Liver (tissue), 8 donors: ENCODE measurements at regions not wholly inside any gene's neighbourhood (a gene's known extent, or its start where the extent isn't known, plus 50 kb on each side); places are given as distances from the start of the nearest gene placed in this dataset.

Source experiments
- DNase-seq: peaks from one replicate; pipeline ENCODE4 v3.0.0-alpha.2; 2017; ENCODE audit warnings: low spot score
- H3K27ac ChIP-seq, 2 donors: one replicate each; pipeline ENCODE4 v1.7.0; 2013; ENCODE audit warnings: inconsistent platforms in 2 of 2, low read length in 2 of 2, control low read depth in 1 of 2, low read depth in 1 of 2, mild to moderate bottlenecking in 1 of 2
- H3K27me3 ChIP-seq, 4 donors: one replicate each; pipeline versions ENCODE4 v1.6.1 to v1.7.0; 2013; ENCODE audit warnings: low read length in 3 of 4, inconsistent platforms in 1 of 4, mild to moderate bottlenecking in 1 of 4, moderate library complexity in 1 of 4; ENCODE audit not compliant: control insufficient read depth in 4 of 4, insufficient read depth in 4 of 4
- H3K36me3 ChIP-seq, 4 donors: one replicate each; pipeline versions ENCODE4 v1.6.1 to v1.7.0; 2013; ENCODE audit warnings: low read length in 3 of 4, mild to moderate bottlenecking in 3 of 4, low read depth in 1 of 4, moderate library complexity in 1 of 4; ENCODE audit not compliant: control insufficient read depth in 4 of 4, insufficient read depth in 3 of 4
- H3K4me1 ChIP-seq, 4 donors: one replicate each; pipeline versions ENCODE4 v1.6.1 to v1.7.0; 2013; ENCODE audit warnings: low read length in 3 of 4, mild to moderate bottlenecking in 3 of 4, moderate library complexity in 1 of 4; ENCODE audit not compliant: control insufficient read depth in 4 of 4, insufficient read depth in 4 of 4
- H3K4me3 ChIP-seq, 3 donors: one replicate each; pipeline versions ENCODE4 v1.6.1 to v1.7.0; 2013; ENCODE audit warnings: low read length in 3 of 3, control low read depth in 1 of 3, low read depth in 1 of 3, mild to moderate bottlenecking in 1 of 3
- H3K9ac ChIP-seq, 2 donors: one replicate each; pipeline ENCODE4 v1.7.0; 2013; ENCODE audit warnings: low read length in 2 of 2, mild to moderate bottlenecking in 2 of 2, moderate library complexity in 2 of 2, control low read depth in 1 of 2, low read depth in 1 of 2
- H3K9me3 ChIP-seq, 4 donors: one replicate each; pipeline versions ENCODE4 v1.6.1 to v1.7.0; 2013; ENCODE audit warnings: low read length in 3 of 4; ENCODE audit not compliant: control insufficient read depth in 4 of 4
- EGR1 ChIP-seq, 2 donors: IDR thresholded peaks; 2 replicates each; pipeline ENCODE4 v1.6.1; 2016 to 2018; ENCODE audit warnings: antibody characterized with exemption in 2 of 2, low read depth in 2 of 2
- FOXA1 ChIP-seq: IDR thresholded peaks from 2 replicates; pipeline ENCODE4 v1.6.1; 2016; ENCODE audit warnings: antibody characterized with exemption
- FOXA2 ChIP-seq: IDR thresholded peaks from 2 replicates; pipeline ENCODE4 v1.6.1; 2016; ENCODE audit warnings: antibody characterized with exemption
- GABPA ChIP-seq, 2 donors: IDR thresholded peaks in 1 of 2; conservative IDR thresholded peaks in 1 of 2; 2 replicates each; pipeline ENCODE4 v1.6.1; 2016; ENCODE audit warnings: antibody characterized with exemption in 2 of 2, mild to moderate bottlenecking in 1 of 2, moderate library complexity in 1 of 2
- HNF4A ChIP-seq, 2 donors: conservative IDR thresholded peaks; 2 replicates each; pipeline ENCODE4 v1.6.1; 2016; ENCODE audit warnings: antibody characterized with exemption in 2 of 2, mild to moderate bottlenecking in 2 of 2
- HNF4G ChIP-seq: IDR thresholded peaks from 2 replicates; pipeline ENCODE4 v1.6.1; 2016; ENCODE audit warnings: antibody characterized with exemption
- JUND ChIP-seq, 2 donors: IDR thresholded peaks; 2 replicates each; pipeline ENCODE4 v1.6.1; 2016; ENCODE audit warnings: antibody characterized with exemption in 2 of 2
- NR2F2 ChIP-seq: IDR thresholded peaks from 2 replicates; pipeline ENCODE4 v1.6.1; 2016; ENCODE audit warnings: antibody characterized with exemption
- RAD21 ChIP-seq, 2 donors: IDR thresholded peaks; 2 replicates each; pipeline ENCODE4 v1.6.1; 2016; ENCODE audit warnings: antibody characterized with exemption in 2 of 2, mild to moderate bottlenecking in 2 of 2
- RXRA ChIP-seq, 2 donors: IDR thresholded peaks; 2 replicates each; pipeline ENCODE4 v1.6.1; 2017 to 2018; ENCODE audit warnings: antibody characterized with exemption in 2 of 2, mild to moderate bottlenecking in 1 of 2
- SP1 ChIP-seq: IDR thresholded peaks from 2 replicates; pipeline ENCODE4 v1.6.1; 2018; ENCODE audit warnings: antibody characterized with exemption, mild to moderate bottlenecking
- TAF1 ChIP-seq: conservative IDR thresholded peaks from 2 replicates; pipeline ENCODE4 v1.6.1; 2016; ENCODE audit warnings: antibody characterized with exemption, mild to moderate bottlenecking
- YY1 ChIP-seq: IDR thresholded peaks from 2 replicates; pipeline ENCODE4 v1.6.1; 2016; ENCODE audit warnings: antibody characterized with exemption, mild to moderate bottlenecking
- whole genome bisulfite sequencing: extraction: QIAGEN DNeasy Blood & Tissue Kit; methylation state at CpG from one replicate; pipeline ENCODE4 v1.1.7; 2013; 5-methylcytosine and 5-hydroxymethylcytosine counted together
- TF ChIP-seq, protein P1 (sequence below): fragments of 150-350 bp; IDR thresholded peaks from 2 replicates; pipeline ENCODE4 v1.5.1; 2017; ENCODE audit warnings: improper control_type of control experiment, low read depth, low read length; ENCODE audit not compliant: missing input control
- TF ChIP-seq, protein P2 (sequence below): IDR thresholded peaks from 2 replicates; pipeline ENCODE4 v1.6.1; 2016; ENCODE audit warnings: antibody characterized with exemption
- TF ChIP-seq, protein P3 (sequence below): IDR thresholded peaks from 2 replicates; pipeline ENCODE4 v1.6.1; 2016; ENCODE audit warnings: antibody characterized with exemption
- TF ChIP-seq, protein P4 (sequence below): IDR thresholded peaks from 2 replicates; pipeline ENCODE4 v1.6.1; 2016; ENCODE audit warnings: antibody characterized with exemption, mild to moderate bottlenecking
- TF ChIP-seq, protein P5 (sequence below): IDR thresholded peaks from 2 replicates; pipeline ENCODE4 v1.6.1; 2016; ENCODE audit warnings: antibody characterized with exemption
- donor health status: healthy.
- donor health status: healthy.
- donor health status: healthy.
- donor health status: healthy.
- donor health status: healthy.

DNA sequence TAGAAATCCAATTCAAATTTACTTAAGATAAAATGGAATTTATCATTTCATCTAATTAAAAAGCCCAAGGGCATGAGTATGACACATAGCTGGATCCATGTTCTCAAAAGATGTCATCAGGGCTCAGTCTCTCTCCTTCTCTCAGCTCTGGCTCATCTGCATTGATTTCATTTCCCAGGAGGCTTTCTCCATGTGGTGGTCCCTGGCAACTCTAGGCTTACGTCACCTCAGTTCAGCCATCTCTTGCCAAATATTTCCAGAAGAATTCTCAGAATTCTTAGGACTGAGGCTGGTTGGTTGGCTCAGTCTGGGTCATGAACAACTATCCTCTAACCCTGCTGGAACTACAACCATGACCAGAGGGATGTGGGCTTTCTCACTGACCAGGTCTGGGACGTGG is 65.3 kb downstream of the FOS start:
- Histone ChIP-seq H3K9me3 (no peaks in the 10 kb centered on the region), H3K27ac (no peak overlapping the region), H3K27me3 (no peaks in the 10 kb centered on the region), H3K9ac (no peak overlapping the region), H3K4me1 (no peaks in the 10 kb centered on the region), H3K36me3 (no peaks in the 10 kb centered on the region), H3K4me3 (no peak overlapping the region)
- 96% methylated on average over 2 of the region's 2 CpGs for WGBS
- no peak for DNase-seq
- TF ChIP-seq, protein P1, sequence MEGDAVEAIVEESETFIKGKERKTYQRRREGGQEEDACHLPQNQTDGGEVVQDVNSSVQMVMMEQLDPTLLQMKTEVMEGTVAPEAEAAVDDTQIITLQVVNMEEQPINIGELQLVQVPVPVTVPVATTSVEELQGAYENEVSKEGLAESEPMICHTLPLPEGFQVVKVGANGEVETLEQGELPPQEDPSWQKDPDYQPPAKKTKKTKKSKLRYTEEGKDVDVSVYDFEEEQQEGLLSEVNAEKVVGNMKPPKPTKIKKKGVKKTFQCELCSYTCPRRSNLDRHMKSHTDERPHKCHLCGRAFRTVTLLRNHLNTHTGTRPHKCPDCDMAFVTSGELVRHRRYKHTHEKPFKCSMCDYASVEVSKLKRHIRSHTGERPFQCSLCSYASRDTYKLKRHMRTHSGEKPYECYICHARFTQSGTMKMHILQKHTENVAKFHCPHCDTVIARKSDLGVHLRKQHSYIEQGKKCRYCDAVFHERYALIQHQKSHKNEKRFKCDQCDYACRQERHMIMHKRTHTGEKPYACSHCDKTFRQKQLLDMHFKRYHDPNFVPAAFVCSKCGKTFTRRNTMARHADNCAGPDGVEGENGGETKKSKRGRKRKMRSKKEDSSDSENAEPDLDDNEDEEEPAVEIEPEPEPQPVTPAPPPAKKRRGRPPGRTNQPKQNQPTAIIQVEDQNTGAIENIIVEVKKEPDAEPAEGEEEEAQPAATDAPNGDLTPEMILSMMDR, result no peak
- no peak for TF ChIP-seq SP1
- TF ChIP-seq HNF4A (conservative IDR thresholded peaks at IDR 0.05), result no peak
- TF ChIP-seq NR2F2, result no peak
- no peak for TF ChIP-seq YY1
- TF ChIP-seq, protein P2, sequence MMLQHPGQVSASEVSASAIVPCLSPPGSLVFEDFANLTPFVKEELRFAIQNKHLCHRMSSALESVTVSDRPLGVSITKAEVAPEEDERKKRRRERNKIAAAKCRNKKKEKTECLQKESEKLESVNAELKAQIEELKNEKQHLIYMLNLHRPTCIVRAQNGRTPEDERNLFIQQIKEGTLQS, result no peak
- TF ChIP-seq, protein P3, sequence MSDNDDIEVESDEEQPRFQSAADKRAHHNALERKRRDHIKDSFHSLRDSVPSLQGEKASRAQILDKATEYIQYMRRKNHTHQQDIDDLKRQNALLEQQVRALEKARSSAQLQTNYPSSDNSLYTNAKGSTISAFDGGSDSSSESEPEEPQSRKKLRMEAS, result no peak
- no peak for TF ChIP-seq FOXA1
- TF ChIP-seq RXRA (IDR thresholded peaks at IDR 0.05), result no peak
- TF ChIP-seq, protein P4, sequence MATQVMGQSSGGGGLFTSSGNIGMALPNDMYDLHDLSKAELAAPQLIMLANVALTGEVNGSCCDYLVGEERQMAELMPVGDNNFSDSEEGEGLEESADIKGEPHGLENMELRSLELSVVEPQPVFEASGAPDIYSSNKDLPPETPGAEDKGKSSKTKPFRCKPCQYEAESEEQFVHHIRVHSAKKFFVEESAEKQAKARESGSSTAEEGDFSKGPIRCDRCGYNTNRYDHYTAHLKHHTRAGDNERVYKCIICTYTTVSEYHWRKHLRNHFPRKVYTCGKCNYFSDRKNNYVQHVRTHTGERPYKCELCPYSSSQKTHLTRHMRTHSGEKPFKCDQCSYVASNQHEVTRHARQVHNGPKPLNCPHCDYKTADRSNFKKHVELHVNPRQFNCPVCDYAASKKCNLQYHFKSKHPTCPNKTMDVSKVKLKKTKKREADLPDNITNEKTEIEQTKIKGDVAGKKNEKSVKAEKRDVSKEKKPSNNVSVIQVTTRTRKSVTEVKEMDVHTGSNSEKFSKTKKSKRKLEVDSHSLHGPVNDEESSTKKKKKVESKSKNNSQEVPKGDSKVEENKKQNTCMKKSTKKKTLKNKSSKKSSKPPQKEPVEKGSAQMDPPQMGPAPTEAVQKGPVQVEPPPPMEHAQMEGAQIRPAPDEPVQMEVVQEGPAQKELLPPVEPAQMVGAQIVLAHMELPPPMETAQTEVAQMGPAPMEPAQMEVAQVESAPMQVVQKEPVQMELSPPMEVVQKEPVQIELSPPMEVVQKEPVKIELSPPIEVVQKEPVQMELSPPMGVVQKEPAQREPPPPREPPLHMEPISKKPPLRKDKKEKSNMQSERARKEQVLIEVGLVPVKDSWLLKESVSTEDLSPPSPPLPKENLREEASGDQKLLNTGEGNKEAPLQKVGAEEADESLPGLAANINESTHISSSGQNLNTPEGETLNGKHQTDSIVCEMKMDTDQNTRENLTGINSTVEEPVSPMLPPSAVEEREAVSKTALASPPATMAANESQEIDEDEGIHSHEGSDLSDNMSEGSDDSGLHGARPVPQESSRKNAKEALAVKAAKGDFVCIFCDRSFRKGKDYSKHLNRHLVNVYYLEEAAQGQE, result no peak
- TF ChIP-seq EGR1 (IDR thresholded peaks at IDR 0.05; ENCODE audit: low read depth in 2 of 2), result no peak
- no peak for TF ChIP-seq TAF1
- no peak for TF ChIP-seq FOXA2
- TF ChIP-seq HNF4G, result no peak
- TF ChIP-seq, protein P5, sequence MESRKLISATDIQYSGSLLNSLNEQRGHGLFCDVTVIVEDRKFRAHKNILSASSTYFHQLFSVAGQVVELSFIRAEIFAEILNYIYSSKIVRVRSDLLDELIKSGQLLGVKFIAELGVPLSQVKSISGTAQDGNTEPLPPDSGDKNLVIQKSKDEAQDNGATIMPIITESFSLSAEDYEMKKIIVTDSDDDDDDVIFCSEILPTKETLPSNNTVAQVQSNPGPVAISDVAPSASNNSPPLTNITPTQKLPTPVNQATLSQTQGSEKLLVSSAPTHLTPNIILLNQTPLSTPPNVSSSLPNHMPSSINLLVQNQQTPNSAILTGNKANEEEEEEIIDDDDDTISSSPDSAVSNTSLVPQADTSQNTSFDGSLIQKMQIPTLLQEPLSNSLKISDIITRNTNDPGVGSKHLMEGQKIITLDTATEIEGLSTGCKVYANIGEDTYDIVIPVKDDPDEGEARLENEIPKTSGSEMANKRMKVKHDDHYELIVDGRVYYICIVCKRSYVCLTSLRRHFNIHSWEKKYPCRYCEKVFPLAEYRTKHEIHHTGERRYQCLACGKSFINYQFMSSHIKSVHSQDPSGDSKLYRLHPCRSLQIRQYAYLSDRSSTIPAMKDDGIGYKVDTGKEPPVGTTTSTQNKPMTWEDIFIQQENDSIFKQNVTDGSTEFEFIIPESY, result no peak
- no peak for TF ChIP-seq GABPA (IDR thresholded peaks at IDR 0.05 in 1 of 2, conservative IDR thresholded peaks at IDR 0.05 in 1 of 2)
- no peak for TF ChIP-seq JUND (IDR thresholded peaks at IDR 0.05)
- no peak for TF ChIP-seq RAD21 (IDR thresholded peaks at IDR 0.05)

DNA sequence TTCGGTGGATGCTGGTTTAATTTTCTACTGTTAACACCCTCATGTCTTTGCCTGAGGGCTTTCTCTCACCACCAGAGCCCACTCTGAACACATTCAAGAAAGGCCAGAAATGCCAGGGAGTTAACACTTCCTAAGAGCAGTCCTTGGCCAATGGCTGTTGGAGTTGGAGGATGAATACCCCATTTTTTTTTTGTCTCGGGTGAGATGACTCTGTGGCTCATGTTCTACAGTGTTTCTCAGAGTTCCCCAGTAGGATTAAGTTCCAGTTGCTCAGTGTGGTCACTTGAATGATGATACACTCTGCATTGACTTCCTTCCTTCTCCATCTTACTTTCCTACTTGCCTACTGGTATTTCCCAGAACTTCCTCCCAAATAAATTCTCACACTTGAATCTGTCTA is 65.8 kb downstream of the FOS start:
- Histone ChIP-seq H3K9me3 (no peaks in the 10 kb centered on the region), H3K9ac (no peak overlapping the region), H3K4me3 (no peak overlapping the region), H3K27me3 (no peaks in the 10 kb centered on the region), H3K4me1 (no peaks in the 10 kb centered on the region), H3K36me3 (no peaks in the 10 kb centered on the region), H3K27ac (no peak overlapping the region)
- no peak for DNase-seq
- WGBS, result 64% methylated on average over 2 of the region's 2 CpGs
- TF ChIP-seq, protein P4, result no peak
- TF ChIP-seq FOXA1 (no peak), FOXA2 (no peak), EGR1 (IDR thresholded peaks at IDR 0.05; ENCODE audit: low read depth in 2 of 2) (no peak), JUND (IDR thresholded peaks at IDR 0.05) (no peak), HNF4A (conservative IDR thresholded peaks at IDR 0.05) (no peak)
- TF ChIP-seq, protein P5, result no peak
